ENCODE measurements at regions not wholly inside any gene's neighbourhood (a gene's known extent, or its start where the extent isn't known, plus 50 kb on each side); places are given as distances from the start of the nearest gene placed in this dataset.

GRCh38 chr6:99868074-99868702 lies 125.8 kb downstream of the MCHR2 start:
- ATAC-seq = peak; percentile 97
- TF ChIP-seq, protein P1, sequence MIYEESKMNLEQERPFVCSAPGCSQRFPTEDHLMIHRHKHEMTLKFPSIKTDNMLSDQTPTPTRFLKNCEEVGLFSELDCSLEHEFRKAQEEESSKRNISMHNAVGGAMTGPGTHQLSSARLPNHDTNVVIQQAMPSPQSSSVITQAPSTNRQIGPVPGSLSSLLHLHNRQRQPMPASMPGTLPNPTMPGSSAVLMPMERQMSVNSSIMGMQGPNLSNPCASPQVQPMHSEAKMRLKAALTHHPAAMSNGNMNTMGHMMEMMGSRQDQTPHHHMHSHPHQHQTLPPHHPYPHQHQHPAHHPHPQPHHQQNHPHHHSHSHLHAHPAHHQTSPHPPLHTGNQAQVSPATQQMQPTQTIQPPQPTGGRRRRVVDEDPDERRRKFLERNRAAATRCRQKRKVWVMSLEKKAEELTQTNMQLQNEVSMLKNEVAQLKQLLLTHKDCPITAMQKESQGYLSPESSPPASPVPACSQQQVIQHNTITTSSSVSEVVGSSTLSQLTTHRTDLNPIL (CRISPR knock-in tag; IDR thresholded peaks at IDR 0.05; ENCODE audit: low read depth) = no peak
- no peak for TF ChIP-seq ZFP3 (CRISPR knock-in tag; IDR thresholded peaks at IDR 0.05)
- no peak for TF ChIP-seq TCF4 (CRISPR knock-in tag; IDR thresholded peaks at IDR 0.05; ENCODE audit: borderline replicate concordance)

All from SK-N-SH treated with all-trans-retinoic acid at 6 μM for 48 hours (cell line).